ENCODE measurements at regions not wholly inside any gene's neighbourhood (a gene's known extent, or its start where the extent isn't known, plus 50 kb on each side); places are given as distances from the start of the nearest gene placed in this dataset.

DNA sequence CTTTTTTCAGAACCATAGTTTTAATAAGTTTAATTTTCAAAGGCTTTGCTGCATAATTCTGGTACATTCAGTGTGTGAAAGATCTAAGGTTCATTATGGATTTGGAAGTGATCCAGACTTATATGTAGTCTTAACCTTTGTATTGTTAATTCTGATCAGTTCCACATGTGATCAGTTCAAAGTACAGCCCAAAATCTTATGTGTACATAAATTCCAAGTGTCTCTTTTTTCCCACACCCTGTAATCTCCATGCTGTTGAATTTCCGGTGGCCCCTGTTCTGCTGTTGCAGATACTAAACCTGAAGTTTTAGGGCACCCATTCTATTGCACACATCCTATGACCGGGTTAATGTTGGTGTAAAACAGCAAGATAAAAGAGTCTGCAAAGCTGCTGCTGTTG, 1147.5 kb upstream of the CDH8 start:
- POLR2A ChIA-PET: no interaction called here
- Mint-ChIP-seq H3K4me1 (no peaks in the 10 kb centered on the region), H3K27me3 (no peaks in the 10 kb centered on the region), H3K36me3 (ENCODE audit: low read depth) (no peaks in the 10 kb centered on the region), H3K4me3 (no peak overlapping the region), H3K9me3 (peaks cover 10% of the 10 kb centered on the region), H3K27ac (no peak overlapping the region)
- TF ChIP-seq, protein P1, sequence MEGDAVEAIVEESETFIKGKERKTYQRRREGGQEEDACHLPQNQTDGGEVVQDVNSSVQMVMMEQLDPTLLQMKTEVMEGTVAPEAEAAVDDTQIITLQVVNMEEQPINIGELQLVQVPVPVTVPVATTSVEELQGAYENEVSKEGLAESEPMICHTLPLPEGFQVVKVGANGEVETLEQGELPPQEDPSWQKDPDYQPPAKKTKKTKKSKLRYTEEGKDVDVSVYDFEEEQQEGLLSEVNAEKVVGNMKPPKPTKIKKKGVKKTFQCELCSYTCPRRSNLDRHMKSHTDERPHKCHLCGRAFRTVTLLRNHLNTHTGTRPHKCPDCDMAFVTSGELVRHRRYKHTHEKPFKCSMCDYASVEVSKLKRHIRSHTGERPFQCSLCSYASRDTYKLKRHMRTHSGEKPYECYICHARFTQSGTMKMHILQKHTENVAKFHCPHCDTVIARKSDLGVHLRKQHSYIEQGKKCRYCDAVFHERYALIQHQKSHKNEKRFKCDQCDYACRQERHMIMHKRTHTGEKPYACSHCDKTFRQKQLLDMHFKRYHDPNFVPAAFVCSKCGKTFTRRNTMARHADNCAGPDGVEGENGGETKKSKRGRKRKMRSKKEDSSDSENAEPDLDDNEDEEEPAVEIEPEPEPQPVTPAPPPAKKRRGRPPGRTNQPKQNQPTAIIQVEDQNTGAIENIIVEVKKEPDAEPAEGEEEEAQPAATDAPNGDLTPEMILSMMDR (IDR thresholded peaks at IDR 0.05): no peak
- no peak for ATAC-seq (ENCODE audit: low read depth)
- intact Hi-C loops (cut with micrococcal nuclease): no loop called here
- DNase-seq: no peak
- CTCF ChIA-PET: no interaction called here

DNA sequence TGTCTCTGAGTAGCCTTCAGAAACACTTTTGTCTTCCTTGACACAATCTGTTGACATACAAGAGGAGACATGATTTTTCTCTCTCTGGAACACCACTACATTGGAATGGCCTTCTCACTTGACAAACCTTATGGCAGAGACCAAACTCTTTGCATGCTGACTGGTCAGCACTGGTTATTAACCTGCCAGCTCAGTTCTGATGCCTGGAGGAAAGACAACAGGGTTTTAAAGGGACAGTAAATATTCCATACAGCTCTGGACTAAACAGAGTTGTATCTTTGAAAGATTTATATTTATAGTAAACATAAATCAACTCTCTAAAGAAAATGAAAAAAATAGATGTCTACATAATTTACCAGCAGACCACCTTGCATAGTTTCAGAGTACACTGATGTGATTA, 1139.1 kb upstream of the CDH8 start:
- Mint-ChIP-seq H3K36me3 (ENCODE audit: low read depth) (no peaks in the 10 kb centered on the region), H3K4me3 (no peak overlapping the region), H3K4me1 (no peaks in the 10 kb centered on the region), H3K9me3 (peaks cover 10% of the 10 kb centered on the region), H3K27me3 (no peaks in the 10 kb centered on the region), H3K27ac (no peak overlapping the region)
- ATAC-seq (ENCODE audit: low read depth) (no peak), DNase-seq (no peak)
- ChIA-PET CTCF (no interaction called here), POLR2A (no interaction called here)
- intact Hi-C loops (cut with micrococcal nuclease): no loop called here
- TF ChIP-seq, protein P1 (IDR thresholded peaks at IDR 0.05): no peak

DNA sequence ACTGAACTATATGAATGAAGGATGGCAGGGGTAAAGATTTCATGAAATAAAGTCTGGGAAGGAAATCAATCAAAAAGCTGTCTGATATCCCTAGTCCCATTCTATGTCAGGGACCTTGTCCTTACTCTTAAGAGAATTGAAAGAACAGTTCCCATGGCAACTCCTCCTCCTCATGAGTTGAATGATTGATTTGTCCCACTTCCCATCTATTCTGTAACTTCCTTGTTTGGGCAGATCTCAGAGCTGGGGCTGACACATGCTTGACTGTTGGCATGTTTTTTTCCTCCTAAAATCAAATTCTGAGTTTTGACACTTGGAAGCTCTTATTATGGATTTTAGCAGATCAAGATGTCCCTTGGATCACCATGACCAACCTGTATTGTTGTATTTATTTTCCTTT, 1138.6 kb upstream of the CDH8 start:
- DNase-seq (no peak), ATAC-seq (ENCODE audit: low read depth) (no peak)
- CTCF ChIA-PET: no interaction called here
- Mint-ChIP-seq H3K4me3 (no peak overlapping the region), H3K9me3 (peaks cover 10% of the 10 kb centered on the region), H3K27me3 (no peaks in the 10 kb centered on the region), H3K27ac (no peak overlapping the region), H3K36me3 (ENCODE audit: low read depth) (no peaks in the 10 kb centered on the region), H3K4me1 (no peaks in the 10 kb centered on the region)
- intact Hi-C loops (cut with micrococcal nuclease): no loop called here
- POLR2A ChIA-PET: no interaction called here
- TF ChIP-seq, protein P1 (IDR thresholded peaks at IDR 0.05): no peak

DNA sequence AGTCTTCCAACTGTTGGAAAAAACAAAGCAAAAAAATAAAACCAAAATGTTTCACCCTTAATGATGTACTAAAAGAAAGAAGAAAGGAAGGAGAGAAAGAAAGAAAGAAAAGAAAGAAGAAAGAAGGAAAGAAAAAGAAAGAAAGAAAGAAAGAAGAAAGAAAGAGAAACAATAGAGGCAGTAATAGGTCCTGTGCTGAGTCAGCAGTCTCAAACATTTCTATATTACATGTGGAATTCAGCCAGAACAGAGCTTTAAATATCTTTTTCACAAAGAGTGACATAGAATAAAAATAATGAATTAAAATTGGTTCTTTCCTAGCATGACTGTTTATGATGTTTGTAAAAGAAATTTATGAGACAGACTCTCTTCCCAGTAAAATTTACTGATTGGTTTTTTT, 1135.3 kb upstream of the CDH8 start:
- peaks cover 7% of the 10 kb centered on the region for H3K9me3 Mint-ChIP-seq
- no peak for DNase-seq
- no peaks in the 10 kb centered on the region for H3K36me3 Mint-ChIP-seq (ENCODE audit: low read depth)
- no peaks in the 10 kb centered on the region for H3K27me3 Mint-ChIP-seq
- TF ChIP-seq, protein P1 (IDR thresholded peaks at IDR 0.05): no peak
- CTCF ChIA-PET: no interaction called here
- no peaks in the 10 kb centered on the region for H3K4me1 Mint-ChIP-seq
- intact Hi-C loops (cut with micrococcal nuclease): no loop called here
- H3K27ac Mint-ChIP-seq: no peak overlapping the region
- H3K4me3 Mint-ChIP-seq: no peak overlapping the region
- no peak for ATAC-seq (ENCODE audit: low read depth)
- POLR2A ChIA-PET: no interaction called here

DNA sequence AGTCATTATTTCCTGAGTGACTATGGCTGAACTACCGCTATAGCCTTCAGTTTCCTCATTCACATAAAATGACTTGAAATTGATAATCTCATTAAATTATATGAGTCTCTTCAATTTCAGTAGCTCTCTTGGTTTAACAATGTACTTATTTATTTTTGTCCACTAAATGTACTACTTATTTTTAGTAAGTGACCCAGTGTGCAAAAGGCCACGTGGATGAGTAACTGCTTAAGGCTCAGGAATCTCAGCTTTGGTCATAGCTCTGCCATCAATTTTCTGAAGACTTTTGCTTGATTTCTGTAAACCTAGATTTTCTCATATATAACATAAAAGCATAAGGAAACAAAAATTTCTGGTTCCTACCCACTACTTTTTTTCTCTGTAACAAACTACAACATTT, 1132.9 kb upstream of the CDH8 start:
- ATAC-seq (ENCODE audit: low read depth) (no peak), DNase-seq (no peak)
- H3K36me3 Mint-ChIP-seq (ENCODE audit: low read depth): no peaks in the 10 kb centered on the region
- H3K27ac Mint-ChIP-seq: no peak overlapping the region
- H3K27me3 Mint-ChIP-seq: no peaks in the 10 kb centered on the region
- H3K4me3 Mint-ChIP-seq: no peak overlapping the region
- TF ChIP-seq, protein P1 (IDR thresholded peaks at IDR 0.05): no peak
- ChIA-PET POLR2A (no interaction called here), CTCF (no interaction called here)
- H3K4me1 Mint-ChIP-seq: no peaks in the 10 kb centered on the region
- H3K9me3 Mint-ChIP-seq: peaks cover 11% of the 10 kb centered on the region
- intact Hi-C loops (cut with micrococcal nuclease): no loop called here

Data from activated B cell treated with CpG ODN at 0.5 μM for 24 hours (primary cell).